Left ventricle myocardium inferior (tissue), 1 donor: ENCODE measurements at regions not wholly inside any gene's neighbourhood (a gene's known extent, or its start where the extent isn't known, plus 50 kb on each side); places are given as distances from the start of the nearest gene placed in this dataset.

Experiments used
- DNase-seq: peaks from one replicate; pipeline ENCODE4 v3.0.0-alpha.2; 2020
- H3K27ac ChIP-seq: fragments of 200-600 bp; replicated peaks from 2 replicates; pipeline ENCODE4 v1.8.0; 2021
- H3K27me3 ChIP-seq: fragments of 200-600 bp; 2 replicates; pipeline ENCODE4 v1.8.0; 2021; ENCODE audit warnings: low read depth
- H3K36me3 ChIP-seq: fragments of 200-600 bp; 2 replicates; pipeline ENCODE4 v1.8.0; 2021
- H3K4me1 ChIP-seq: fragments of 200-600 bp; 2 replicates; pipeline ENCODE4 v1.8.0; 2021
- H3K4me3 ChIP-seq: fragments of 200-600 bp; 2 replicates; pipeline ENCODE4 v1.8.0; 2021; ENCODE audit warnings: mild to moderate bottlenecking, moderate library complexity
- H3K9me3 ChIP-seq: fragments of 200-600 bp; replicated peaks from 2 replicates; pipeline ENCODE4 v1.8.0; 2021
- CTCF ChIP-seq: fragments of 200-600 bp; IDR thresholded peaks from 2 replicates; pipeline ENCODE4 v1.8.0; 2021; ENCODE audit warnings: antibody characterized with exemption, mild to moderate bottlenecking, borderline replicate concordance
- intact Hi-C: fragments of 100-400 bp; cut with micrococcal nuclease; formaldehyde crosslinking; loops from one replicate; pipeline ENCODE4 v1.11.0; 2022
- donor health status: DM: no; HTN: yes; CAD: no; lungs with severe emphysema.

- H3K9me3 ChIP-seq: no peaks in the 10 kb centered on the region
- H3K27me3 ChIP-seq: no peaks in the 10 kb centered on the region
- H3K36me3 ChIP-seq: no peaks in the 10 kb centered on the region
- no peak for TF ChIP-seq CTCF
- no peak overlapping the region for H3K27ac ChIP-seq
- H3K4me3 ChIP-seq: no peak overlapping the region
- intact Hi-C loops: no loop called here
- DNase-seq: peak; percentile 38
- H3K4me1 ChIP-seq: peaks cover 67% of the 10 kb centered on the region
Observed at GRCh38 chr13:73984201-73984600, 150.0 kb downstream of the KLF12 start.

- DNase-seq: no peak
- Histone ChIP-seq H3K36me3 (no peaks in the 10 kb centered on the region), H3K27ac (peak overlapping the region; percentile 21), H3K27me3 (no peaks in the 10 kb centered on the region), H3K4me1 (peaks cover 67% of the 10 kb centered on the region), H3K9me3 (no peaks in the 10 kb centered on the region), H3K4me3 (no peak overlapping the region)
- TF ChIP-seq CTCF: no peak
- intact Hi-C loops: no loop called here
Observed at GRCh38 chr13:73983109-73983508, 151.1 kb downstream of the KLF12 start.

- intact Hi-C loops: no loop called here
- Histone ChIP-seq H3K27me3 (no peaks in the 10 kb centered on the region), H3K9me3 (no peaks in the 10 kb centered on the region), H3K36me3 (no peaks in the 10 kb centered on the region), H3K27ac (no peak overlapping the region), H3K4me1 (peaks cover 72% of the 10 kb centered on the region), H3K4me3 (no peak overlapping the region)
- TF ChIP-seq CTCF: no peak
- no peak for DNase-seq
Observed at GRCh38 chr13:73981595-73981994, 152.6 kb downstream of the KLF12 start.

GRCh38 chr13:73975767-73976166, 158.4 kb downstream of the KLF12 start:
- Histone ChIP-seq H3K27me3 (no peaks in the 10 kb centered on the region), H3K36me3 (no peaks in the 10 kb centered on the region), H3K27ac (no peak overlapping the region), H3K4me3 (no peak overlapping the region), H3K9me3 (no peaks in the 10 kb centered on the region), H3K4me1 (peaks cover 59% of the 10 kb centered on the region)
- intact Hi-C loops: no loop called here
- TF ChIP-seq CTCF: no peak
- DNase-seq: no peak

- no peaks in the 10 kb centered on the region for H3K27me3 ChIP-seq
- DNase-seq: no peak
- no peaks in the 10 kb centered on the region for H3K36me3 ChIP-seq
- H3K4me3 ChIP-seq: no peak overlapping the region
- H3K4me1 ChIP-seq: peaks cover 75% of the 10 kb centered on the region
- no peaks in the 10 kb centered on the region for H3K9me3 ChIP-seq
- no peak for TF ChIP-seq CTCF
- peak overlapping the region; percentile 48 for H3K27ac ChIP-seq
- intact Hi-C loops: no loop called here
Observed at GRCh38 chr13:73974051-73974450, 160.2 kb downstream of the KLF12 start.

GRCh38 chr13:73973156-73973555, 161.0 kb downstream of the KLF12 start:
- Histone ChIP-seq H3K4me1 (peaks cover 70% of the 10 kb centered on the region), H3K9me3 (no peaks in the 10 kb centered on the region), H3K27me3 (no peaks in the 10 kb centered on the region), H3K36me3 (no peaks in the 10 kb centered on the region), H3K4me3 (no peak overlapping the region), H3K27ac (peak overlapping the region; percentile 48)
- no peak for TF ChIP-seq CTCF
- intact Hi-C loops: no loop called here
- no peak for DNase-seq
